ENCODE measurements at regions not wholly inside any gene's neighbourhood (a gene's known extent, or its start where the extent isn't known, plus 50 kb on each side); places are given as distances from the start of the nearest gene placed in this dataset.

GRCh38 chr5:175129121-175129520 is 314.9 kb downstream of the DRD1 start:
- BruUV-seq (replicated peaks): no TSS peak
- Histone ChIP-seq H3K4me1 (ENCODE audit: insufficient read depth, low read length, poor library complexity, severe bottlenecking) (no peaks in the 10 kb centered on the region), H3K9me3 (ENCODE audit: low read depth, low read length, poor library complexity, severe bottlenecking) (no peaks in the 10 kb centered on the region), H3K27ac (ENCODE audit: low read depth, low read length, poor library complexity, severe bottlenecking) (no peak overlapping the region), H3K36me3 (ENCODE audit: insufficient read depth, low read length, poor library complexity, severe bottlenecking) (no peaks in the 10 kb centered on the region), H3K27me3 (replicated peaks; ENCODE audit: insufficient read depth, low read depth, low read length, poor library complexity) (peaks cover 4% of the 10 kb centered on the region), H3K4me3 (ENCODE audit: low read depth, low read length, poor library complexity, severe bottlenecking) (no peak overlapping the region)
- intact Hi-C loops (cut with micrococcal nuclease; ENCODE audit: unreplicated experiment): no loop called here
- no peak for DNase-seq (ENCODE audit: low spot score)
- POLR2A ChIA-PET (ENCODE audit: low non-redundant PET): no interaction called here
- TF ChIP-seq, protein P1, sequence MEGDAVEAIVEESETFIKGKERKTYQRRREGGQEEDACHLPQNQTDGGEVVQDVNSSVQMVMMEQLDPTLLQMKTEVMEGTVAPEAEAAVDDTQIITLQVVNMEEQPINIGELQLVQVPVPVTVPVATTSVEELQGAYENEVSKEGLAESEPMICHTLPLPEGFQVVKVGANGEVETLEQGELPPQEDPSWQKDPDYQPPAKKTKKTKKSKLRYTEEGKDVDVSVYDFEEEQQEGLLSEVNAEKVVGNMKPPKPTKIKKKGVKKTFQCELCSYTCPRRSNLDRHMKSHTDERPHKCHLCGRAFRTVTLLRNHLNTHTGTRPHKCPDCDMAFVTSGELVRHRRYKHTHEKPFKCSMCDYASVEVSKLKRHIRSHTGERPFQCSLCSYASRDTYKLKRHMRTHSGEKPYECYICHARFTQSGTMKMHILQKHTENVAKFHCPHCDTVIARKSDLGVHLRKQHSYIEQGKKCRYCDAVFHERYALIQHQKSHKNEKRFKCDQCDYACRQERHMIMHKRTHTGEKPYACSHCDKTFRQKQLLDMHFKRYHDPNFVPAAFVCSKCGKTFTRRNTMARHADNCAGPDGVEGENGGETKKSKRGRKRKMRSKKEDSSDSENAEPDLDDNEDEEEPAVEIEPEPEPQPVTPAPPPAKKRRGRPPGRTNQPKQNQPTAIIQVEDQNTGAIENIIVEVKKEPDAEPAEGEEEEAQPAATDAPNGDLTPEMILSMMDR (conservative IDR thresholded peaks at IDR 0.05; ENCODE audit: low read depth, low read length): no peak
- CTCF ChIA-PET: no interaction called here

DNA sequence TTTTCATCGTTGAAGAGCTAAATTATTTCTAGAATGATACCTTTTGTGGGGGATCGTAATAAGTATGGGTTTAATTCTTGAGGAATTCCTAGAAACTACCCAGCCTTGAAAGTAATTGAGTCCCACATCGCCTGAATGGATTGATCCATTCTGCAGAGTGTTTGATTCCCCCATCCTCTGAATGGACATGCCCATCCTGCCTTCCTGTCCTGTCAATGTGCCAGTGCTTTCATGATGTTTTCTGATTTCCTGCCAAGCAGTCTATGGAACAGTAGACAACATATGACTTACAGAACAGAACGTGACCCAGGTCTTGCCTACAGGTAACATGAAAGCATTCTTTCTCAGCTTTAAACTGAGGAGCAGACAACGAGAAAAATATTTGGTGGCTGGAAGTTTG is 319.2 kb downstream of the DRD1 start:
- no peak overlapping the region for H3K4me3 ChIP-seq (ENCODE audit: low read depth, low read length, poor library complexity, severe bottlenecking)
- DNase-seq (ENCODE audit: low spot score): no peak
- intact Hi-C loops (cut with micrococcal nuclease; ENCODE audit: unreplicated experiment): no loop called here
- no peak overlapping the region for H3K27ac ChIP-seq (ENCODE audit: low read depth, low read length, poor library complexity, severe bottlenecking)
- peaks cover 11% of the 10 kb centered on the region for H3K27me3 ChIP-seq (replicated peaks; ENCODE audit: insufficient read depth, low read depth, low read length, poor library complexity)
- H3K4me1 ChIP-seq (ENCODE audit: insufficient read depth, low read length, poor library complexity, severe bottlenecking): no peaks in the 10 kb centered on the region
- H3K36me3 ChIP-seq (ENCODE audit: insufficient read depth, low read length, poor library complexity, severe bottlenecking): no peaks in the 10 kb centered on the region
- CTCF ChIA-PET: no interaction called here
- H3K9me3 ChIP-seq (ENCODE audit: low read depth, low read length, poor library complexity, severe bottlenecking): no peaks in the 10 kb centered on the region
- TF ChIP-seq, protein P1 (conservative IDR thresholded peaks at IDR 0.05; ENCODE audit: low read depth, low read length): no peak
- TF ChIP-seq EZH2 (IDR thresholded peaks at IDR 0.05; ENCODE audit: borderline replicate concordance, low read depth, low read length, poor library complexity, severe bottlenecking): no peak
- no TSS peak for BruUV-seq (replicated peaks)
- POLR2A ChIA-PET (ENCODE audit: low non-redundant PET): no interaction called here

GRCh38 chr5:175124251-175124813 is 319.6 kb downstream of the DRD1 start:
- Histone ChIP-seq H3K36me3 (ENCODE audit: insufficient read depth, low read length, poor library complexity, severe bottlenecking) (no peaks in the 10 kb centered on the region), H3K9me3 (ENCODE audit: low read depth, low read length, poor library complexity, severe bottlenecking) (no peaks in the 10 kb centered on the region), H3K4me1 (ENCODE audit: insufficient read depth, low read length, poor library complexity, severe bottlenecking) (no peaks in the 10 kb centered on the region), H3K27me3 (replicated peaks; ENCODE audit: insufficient read depth, low read depth, low read length, poor library complexity) (peaks cover 11% of the 10 kb centered on the region), H3K27ac (ENCODE audit: low read depth, low read length, poor library complexity, severe bottlenecking) (no peak overlapping the region), H3K4me3 (ENCODE audit: low read depth, low read length, poor library complexity, severe bottlenecking) (no peak overlapping the region)
- ChIA-PET POLR2A (ENCODE audit: low non-redundant PET) (no interaction called here), CTCF (no interaction called here)
- DNase-seq (ENCODE audit: low spot score): no peak
- TF ChIP-seq EZH2 (IDR thresholded peaks at IDR 0.05; ENCODE audit: borderline replicate concordance, low read depth, low read length, poor library complexity, severe bottlenecking): no peak
- TF ChIP-seq, protein P1 (conservative IDR thresholded peaks at IDR 0.05; ENCODE audit: low read depth, low read length): no peak
- intact Hi-C loops (cut with micrococcal nuclease; ENCODE audit: unreplicated experiment): no loop called here
- no TSS peak for BruUV-seq (replicated peaks)

Measured in A673 (cell line).